SH-SY5Y (cell line): ENCODE measurements at regions not wholly inside any gene's neighbourhood (a gene's known extent, or its start where the extent isn't known, plus 50 kb on each side); places are given as distances from the start of the nearest gene placed in this dataset.

Experiments used
- GATA2 ChIP-seq: IDR thresholded peaks from 2 replicates; pipeline ENCODE4 v1.6.1; 2011; ENCODE audit warnings: mild to moderate bottlenecking, low read depth, low read length
- GATA3 ChIP-seq: IDR thresholded peaks from 2 replicates; pipeline ENCODE4 v1.6.1; 2011; ENCODE audit warnings: low read depth, mild to moderate bottlenecking, low read length, moderate library complexity

DNA sequence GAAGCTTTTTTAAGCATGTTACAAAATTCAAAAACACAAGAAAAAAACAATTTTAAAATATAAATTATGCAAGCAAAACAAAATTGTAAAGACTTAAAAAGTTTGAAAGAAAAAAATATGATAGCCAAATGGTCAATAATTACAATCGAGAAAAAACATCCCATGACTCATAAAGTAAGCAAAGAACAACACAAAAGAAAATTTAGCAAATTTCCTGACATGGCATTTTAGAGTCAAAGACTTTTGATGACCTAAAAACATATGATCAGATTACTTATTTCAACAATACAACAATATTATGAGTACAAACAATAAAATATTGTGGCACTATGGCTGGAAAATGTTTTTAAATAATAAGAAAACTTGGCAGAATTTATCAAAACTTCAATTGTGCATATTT lies 312.1 kb upstream of the MEOX2 start:
- TF ChIP-seq GATA3, result no peak
- no peak for TF ChIP-seq GATA2

DNA sequence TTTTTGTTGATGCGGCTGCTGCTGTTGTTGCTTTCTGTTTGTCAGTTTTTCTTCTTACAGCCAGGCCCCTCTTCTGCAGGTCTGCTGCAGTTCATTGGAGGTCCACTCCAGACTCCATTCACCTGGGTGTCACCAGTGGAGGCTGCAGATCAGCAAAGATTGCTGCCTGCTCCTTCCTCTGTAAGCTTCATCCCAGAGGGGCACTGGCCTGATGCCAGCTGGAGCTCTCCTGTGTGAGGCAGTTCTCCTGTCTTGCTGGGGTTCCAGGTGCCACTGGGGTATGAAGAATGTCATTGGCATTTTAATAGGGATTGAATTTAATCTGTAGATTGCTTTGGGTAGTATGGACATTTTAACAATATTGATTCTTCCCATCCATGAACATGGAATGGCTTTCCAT lies 308.5 kb upstream of the MEOX2 start:
- TF ChIP-seq GATA2, result no peak
- TF ChIP-seq GATA3, result no peak

DNA sequence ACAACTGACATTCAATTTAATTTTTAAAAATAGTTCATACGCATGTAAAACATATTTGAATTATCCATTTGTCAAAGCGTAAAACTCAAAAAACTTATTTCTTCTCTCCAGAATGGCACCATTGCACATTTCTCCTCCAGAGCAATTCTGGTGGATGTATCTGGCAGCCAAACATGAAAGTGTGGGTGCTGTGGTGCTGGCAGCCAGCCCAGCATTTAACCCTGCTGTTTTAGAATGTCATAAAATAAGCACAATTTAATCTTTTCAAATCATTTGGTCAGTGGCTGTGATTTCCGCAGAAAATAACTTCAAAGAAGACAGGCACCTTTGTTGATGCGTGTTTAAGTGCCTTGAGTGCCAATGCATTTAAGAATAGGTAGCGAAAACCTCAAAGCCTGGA lies 302.7 kb upstream of the MEOX2 start:
- no peak for TF ChIP-seq GATA3
- no peak for TF ChIP-seq GATA2

DNA sequence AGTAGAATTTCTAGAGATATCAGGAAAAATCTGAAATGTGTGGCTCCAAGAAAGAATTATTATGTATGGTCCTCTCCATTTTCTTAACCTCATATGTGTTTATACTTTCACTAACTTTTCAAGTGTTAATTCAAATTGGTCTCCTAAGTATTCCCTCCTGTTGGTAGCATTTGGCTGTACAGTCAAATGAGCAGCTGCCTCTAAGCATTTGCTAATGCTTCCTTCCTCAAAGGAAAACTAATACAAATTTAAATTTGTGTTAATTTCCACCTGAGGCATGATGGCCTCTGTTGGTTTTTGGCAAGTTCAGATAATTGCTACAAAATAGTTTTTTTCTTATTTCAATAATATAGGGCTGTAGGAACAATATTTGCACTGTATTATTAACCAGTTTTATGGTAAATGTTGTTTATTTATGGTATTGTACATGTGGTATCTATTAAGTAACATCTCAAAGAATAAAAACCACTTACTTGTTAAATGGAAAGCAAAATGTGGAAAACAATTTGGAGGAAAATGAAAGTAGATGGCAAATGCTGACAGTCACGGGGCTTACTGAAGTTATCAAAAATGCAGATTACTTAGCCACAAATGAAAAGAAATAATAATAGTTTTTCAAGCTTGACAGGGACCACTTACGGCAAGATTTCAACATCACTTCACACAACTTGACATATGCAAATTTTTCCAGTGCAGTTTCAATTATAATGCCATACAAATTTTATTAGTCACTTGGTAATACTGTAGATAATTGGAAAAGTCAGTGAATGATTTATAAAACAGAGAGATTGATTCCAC lies 299.3 kb upstream of the MEOX2 start:
- TF ChIP-seq GATA2, result no peak
- TF ChIP-seq GATA3, result no peak

DNA sequence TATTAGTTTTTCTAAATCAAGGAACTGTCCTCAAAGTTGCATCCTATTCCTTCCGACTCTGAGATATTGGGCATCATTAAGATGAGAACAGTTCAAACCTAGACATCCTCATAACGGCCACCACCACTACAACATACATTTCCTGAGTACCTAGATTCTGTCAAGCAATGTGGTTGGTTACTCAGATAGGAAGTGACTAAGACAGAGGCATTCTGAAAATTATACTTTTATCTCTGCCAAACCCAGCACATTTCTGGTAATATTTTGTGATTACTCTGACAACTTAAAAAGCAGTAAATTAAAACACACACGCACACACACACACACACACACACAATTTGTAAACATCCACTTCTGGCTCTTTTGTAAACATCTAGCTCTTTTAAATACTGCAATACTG lies 291.2 kb upstream of the MEOX2 start:
- TF ChIP-seq GATA3 (no peak), GATA2 (no peak)

DNA sequence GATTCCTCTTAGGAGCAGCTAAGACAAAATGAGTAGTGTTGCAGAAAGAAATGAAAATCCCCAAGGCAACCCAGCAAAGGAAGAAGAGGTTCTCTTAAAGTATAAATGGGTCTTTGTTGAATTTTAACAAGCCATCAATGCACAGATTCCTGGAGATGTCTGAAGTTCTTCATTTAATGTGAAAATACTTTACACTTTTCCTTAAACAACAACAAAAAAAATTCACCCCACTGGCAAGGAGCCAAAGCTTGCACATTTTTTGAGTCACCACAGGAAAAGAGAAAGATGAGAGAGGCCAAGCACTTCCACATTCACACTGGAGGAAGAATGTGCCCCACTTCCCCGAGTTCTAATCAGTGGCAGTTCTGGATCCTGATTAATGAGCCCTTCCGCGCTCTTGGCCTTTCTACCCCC lies 286.4 kb upstream of the MEOX2 start:
- TF ChIP-seq GATA3 (no peak), GATA2 (no peak)

DNA sequence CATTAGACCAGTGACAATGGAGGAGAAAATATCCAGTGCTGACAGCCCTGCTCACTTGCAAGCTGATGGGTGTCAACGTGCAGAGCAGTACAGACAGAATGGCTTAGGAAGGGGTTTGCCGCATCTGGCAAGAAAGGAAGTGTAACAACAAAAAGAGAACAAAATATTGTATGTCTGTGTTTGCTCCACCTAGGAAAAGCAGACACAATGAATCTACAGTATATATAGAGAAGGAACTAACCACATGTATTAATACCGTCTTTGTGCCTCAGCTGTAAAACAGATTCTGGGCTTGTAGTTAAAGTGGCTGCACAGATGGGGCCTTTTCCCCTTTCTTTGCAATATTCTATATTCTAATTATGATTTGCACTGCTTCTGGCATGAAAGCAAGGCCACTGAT lies 281.1 kb upstream of the MEOX2 start:
- TF ChIP-seq GATA2 (no peak), GATA3 (no peak)

DNA sequence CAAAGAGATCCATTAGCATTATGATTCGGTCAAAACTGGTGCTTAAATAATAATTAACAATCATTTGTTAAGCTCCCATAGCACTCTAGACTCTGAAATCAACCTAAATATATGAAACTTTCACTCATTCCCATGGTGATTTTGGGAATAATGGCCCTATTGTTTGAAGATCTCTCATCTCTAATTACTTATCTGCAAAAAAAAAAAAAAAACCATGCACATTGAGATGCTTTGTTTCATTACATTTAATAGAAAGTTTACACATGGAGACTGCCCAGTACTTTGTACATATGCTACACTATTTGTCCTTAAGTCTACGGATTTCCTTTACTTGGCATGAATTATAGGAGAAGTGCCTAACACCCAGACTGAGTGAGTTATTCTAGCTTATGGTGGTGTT lies 280.6 kb upstream of the MEOX2 start:
- TF ChIP-seq GATA2, result no peak
- no peak for TF ChIP-seq GATA3

DNA sequence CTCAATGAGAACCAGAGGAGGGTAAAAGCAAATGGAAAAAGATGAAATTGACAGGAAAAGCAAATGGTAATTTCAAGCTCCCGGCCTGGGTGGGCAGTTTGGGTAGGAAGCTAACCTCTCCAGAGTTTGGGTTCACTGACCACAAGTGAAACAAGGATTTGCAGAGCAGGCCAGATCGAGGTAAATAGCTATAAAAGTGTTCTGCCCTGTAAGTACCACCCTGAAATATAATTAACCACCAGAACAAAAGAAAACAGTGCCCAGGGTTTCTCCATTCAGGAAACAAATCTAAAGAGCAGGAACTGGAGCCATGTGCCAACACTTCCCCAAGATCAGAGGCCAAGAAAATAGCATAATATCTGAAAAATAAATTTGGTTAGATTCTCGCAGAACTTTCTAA lies 276.7 kb upstream of the MEOX2 start:
- TF ChIP-seq GATA3 (no peak), GATA2 (no peak)

DNA sequence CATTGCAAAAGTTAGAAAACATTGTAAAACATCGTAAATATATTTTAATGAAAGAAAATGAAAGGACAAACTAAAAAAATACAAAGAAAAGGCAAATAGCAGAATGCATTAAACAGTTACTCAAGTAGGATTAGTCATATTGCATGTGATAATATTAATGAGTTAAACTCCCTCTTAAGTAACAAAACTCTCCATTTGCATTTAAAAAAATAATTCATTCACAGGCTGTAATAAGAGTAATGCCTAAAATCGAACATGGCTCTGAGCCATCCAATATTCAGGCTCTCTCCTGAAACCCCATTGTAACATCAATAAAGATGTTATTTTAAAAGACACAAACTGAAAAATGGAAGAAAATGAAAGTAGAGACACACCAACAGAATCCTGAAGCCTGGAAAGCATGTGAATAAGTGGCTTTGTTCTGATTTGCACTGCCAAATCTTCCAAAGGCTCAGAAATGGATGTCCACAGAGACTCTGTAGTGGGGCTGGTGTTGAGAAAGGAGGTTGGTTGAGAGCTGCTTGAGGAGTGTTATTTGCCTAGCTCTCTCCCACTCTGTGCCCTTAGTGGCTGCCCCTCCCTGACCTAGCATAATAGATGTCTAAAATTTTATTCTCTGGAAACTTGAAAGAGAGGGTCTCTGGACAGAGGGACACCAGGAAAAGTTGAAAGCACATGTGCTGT lies 268.3 kb upstream of the MEOX2 start:
- TF ChIP-seq GATA2 (no peak), GATA3 (no peak)

DNA sequence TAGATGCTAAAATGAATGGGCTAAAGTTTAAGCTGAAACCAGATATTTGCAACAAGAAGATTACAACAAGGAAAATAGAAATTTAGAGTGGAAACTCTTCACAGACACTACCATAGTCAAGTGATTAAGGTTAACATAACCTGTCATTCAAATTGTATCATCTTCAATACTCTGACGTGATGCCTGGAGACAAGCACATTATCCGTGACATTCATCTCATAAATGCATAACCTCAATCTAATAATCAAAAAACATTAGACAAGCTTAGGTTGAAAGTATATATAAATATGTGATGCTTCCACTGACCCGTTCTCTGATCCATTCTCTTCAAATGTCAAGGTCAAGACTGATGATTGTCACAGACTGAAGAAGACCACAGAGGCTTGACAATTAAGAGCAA lies 263.8 kb upstream of the MEOX2 start:
- TF ChIP-seq GATA2, result no peak
- no peak for TF ChIP-seq GATA3

DNA sequence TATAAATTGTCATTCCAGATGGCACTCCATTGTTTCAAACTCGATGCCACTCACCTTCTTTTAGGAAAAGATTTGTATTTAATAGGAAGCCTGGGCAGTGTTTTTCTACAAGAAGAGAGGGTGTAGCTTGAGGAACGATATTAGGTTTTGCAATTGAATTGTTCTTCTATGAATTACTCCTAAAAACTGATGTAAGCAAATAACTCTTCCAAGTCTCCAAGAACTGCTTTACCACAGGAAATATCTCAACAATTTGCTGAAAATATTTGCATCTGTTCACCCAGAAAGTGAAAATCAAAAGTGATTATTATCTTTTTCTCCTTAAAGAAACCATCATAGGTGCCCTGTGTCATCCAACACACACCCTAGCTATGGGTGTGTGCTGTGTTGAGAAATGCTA lies 261.3 kb upstream of the MEOX2 start:
- TF ChIP-seq GATA2 (no peak), GATA3 (no peak)

DNA sequence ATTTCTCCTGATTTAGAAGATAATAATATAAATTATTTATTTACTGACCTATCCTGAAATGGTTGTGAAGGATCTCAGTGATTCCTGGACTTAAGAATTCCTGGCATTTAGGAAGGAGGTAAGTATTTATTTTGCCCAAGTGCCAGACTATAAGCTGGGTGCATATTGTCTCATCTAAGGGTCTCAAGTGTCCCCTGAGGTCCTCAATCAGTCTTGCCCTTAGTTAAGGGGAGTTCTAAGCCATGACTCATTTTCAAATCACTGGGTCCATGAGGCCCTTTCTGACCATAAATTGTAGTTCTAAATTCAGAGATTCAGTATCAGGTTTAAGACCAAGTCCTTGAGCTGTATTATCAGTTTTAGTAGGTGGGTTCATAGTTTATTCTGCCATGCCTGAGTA lies 251.6 kb upstream of the MEOX2 start:
- no peak for TF ChIP-seq GATA3
- no peak for TF ChIP-seq GATA2

DNA sequence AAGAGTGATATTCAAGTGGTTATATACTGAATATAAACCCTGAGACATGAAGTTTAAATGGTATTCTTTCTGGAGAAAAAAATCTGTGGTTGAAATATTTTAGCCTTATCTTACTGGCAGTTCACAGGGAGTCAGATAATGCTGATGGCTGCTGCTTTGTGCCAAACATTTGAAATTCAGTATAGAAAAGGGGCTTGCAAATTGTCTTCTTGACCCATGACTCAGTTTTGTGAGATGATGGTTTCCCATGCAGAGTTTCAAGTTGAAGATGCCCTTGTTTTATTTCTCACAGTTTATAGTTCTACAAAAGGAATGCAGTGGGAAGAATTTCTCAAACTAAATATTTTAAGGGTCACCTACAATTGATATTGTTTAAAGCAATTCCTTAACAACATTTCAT lies 251.1 kb upstream of the MEOX2 start:
- no peak for TF ChIP-seq GATA3
- TF ChIP-seq GATA2, result no peak

DNA sequence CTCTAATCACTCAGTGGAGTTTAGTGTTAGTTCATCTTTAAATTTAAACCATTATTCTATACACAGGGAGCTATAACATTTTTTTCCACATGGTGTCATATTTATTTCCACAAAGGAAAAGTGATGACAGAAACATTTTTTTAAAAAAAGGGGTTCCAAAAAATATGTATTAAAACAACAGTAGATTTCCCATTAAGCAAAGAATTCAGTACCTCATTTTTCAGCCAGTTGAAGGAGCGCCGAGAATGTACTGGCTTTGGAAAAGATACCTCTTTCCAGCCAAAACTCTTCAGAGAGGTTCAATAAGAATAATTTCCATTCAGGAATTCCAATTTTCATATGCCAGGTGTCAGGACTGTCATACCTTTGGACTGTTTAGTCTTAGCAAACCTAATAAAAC lies 250.5 kb upstream of the MEOX2 start:
- TF ChIP-seq GATA2, result no peak
- TF ChIP-seq GATA3, result no peak

DNA sequence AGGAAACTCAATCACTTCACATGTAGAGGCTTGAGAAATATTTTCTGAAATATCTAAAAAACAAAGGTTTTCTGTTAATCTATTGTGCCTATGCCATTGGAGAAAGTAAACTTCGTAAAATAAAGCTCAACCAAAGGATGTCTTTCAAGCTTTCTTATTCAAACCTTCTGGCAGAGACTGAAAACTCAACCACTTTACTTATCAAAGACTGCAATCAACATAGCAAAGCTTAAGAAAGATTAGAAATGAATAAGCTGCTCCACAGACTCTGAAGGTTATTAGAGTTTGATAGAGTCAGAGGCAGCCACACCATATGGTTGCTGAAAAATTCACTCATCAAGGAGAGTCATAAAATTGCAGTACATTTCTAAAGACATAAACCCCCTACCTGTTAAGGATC lies 245.8 kb upstream of the MEOX2 start:
- TF ChIP-seq GATA2 (no peak), GATA3 (no peak)
